GM10248 (cell line): ENCODE measurements at regions not wholly inside any gene's neighbourhood (a gene's known extent, or its start where the extent isn't known, plus 50 kb on each side); places are given as distances from the start of the nearest gene placed in this dataset.

ENCODE experiments used
- CTCF ChIA-PET: fragments of 300-600 bp; sonication (Branson Sonifier 250); formaldehyde crosslinking; extraction: SDS; loops from one replicate; lab custom pipeline; 2021; ENCODE audit warnings: antibody characterized with exemption; lab: Yijun Ruan, JAX
- POLR2A ChIA-PET: fragments of 350-650 bp; sonication (Branson Sonifier 250); formaldehyde crosslinking; extraction: SDS; loops from one replicate; lab custom pipeline; 2020; ENCODE audit warnings: antibody characterized with exemption; lab: Yijun Ruan, JAX
- DNase-seq: peaks from one replicate; pipeline ENCODE4 v3.0.0; 2012; ENCODE audit errors: extremely low spot score
- TF ChIP-seq, protein P1 (sequence below): IDR thresholded peaks from 2 replicates; pipeline ENCODE4 v1.5.1; 2012; ENCODE audit warnings: mild to moderate bottlenecking, low read depth; ENCODE audit errors: extremely low read depth, missing control alignments, control extremely low read depth

DNA sequence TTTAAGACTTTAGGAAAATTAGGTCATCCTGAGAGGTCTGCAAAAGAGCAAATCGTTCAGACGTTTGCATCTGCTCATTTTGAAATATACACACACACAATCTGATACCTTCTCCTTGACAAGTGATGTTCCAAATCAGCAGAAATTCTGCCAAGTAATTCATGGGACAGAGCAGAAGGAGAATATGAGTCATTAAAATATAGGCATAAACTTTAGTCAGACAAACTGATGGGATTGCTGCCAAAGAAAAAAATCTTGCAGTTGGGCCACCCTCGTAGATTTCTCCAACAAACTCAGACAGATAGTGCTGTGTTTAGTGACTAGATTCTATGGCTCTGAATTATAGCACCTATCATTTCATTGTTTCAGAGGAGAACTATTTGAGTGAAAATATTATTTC, 336.3 kb downstream of the NYAP2 start:
- CTCF ChIA-PET = no interaction called here
- TF ChIP-seq, protein P1, sequence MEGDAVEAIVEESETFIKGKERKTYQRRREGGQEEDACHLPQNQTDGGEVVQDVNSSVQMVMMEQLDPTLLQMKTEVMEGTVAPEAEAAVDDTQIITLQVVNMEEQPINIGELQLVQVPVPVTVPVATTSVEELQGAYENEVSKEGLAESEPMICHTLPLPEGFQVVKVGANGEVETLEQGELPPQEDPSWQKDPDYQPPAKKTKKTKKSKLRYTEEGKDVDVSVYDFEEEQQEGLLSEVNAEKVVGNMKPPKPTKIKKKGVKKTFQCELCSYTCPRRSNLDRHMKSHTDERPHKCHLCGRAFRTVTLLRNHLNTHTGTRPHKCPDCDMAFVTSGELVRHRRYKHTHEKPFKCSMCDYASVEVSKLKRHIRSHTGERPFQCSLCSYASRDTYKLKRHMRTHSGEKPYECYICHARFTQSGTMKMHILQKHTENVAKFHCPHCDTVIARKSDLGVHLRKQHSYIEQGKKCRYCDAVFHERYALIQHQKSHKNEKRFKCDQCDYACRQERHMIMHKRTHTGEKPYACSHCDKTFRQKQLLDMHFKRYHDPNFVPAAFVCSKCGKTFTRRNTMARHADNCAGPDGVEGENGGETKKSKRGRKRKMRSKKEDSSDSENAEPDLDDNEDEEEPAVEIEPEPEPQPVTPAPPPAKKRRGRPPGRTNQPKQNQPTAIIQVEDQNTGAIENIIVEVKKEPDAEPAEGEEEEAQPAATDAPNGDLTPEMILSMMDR = no peak
- DNase-seq = no peak
- POLR2A ChIA-PET = no interaction called here

DNA sequence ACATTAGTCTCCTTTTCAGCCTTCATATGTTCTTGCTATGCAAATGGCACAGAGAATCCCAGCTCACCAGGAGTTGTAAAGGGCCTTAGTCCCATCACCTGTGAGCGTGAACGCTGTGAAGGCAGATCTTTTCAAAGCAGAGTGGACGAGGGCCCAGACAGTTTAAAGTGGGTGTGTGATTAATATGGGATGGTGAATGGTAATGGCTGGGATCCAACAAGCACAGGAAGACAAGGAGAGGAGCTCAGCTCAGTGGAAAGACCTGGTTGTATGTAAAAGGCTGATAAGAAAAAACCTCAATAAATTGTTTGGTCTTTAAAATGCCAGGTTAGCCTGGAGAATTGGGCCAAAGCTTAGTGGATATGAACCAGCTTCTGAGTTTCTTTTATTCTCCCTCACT, 326.2 kb downstream of the NYAP2 start:
- ChIA-PET CTCF (interaction anchor here (0.7 kb wide), 1 partner anchor 27 kb away, joined by 3 read pairs; no protein-coding TSS in a partner anchor), POLR2A (no interaction called here)
- no peak for DNase-seq
- TF ChIP-seq, protein P1 = no peak
